IPS-18a (cell line): ENCODE measurements at regions not wholly inside any gene's neighbourhood (a gene's known extent, or its start where the extent isn't known, plus 50 kb on each side); places are given as distances from the start of the nearest gene placed in this dataset.

Source experiments
- H3K27ac ChIP-seq: one replicate; pipeline ENCODE4 v1.5.1; 2013; ENCODE audit warnings: low read length
- H3K27me3 ChIP-seq: one replicate; pipeline ENCODE4 v1.6.1; 2013; ENCODE audit warnings: mild to moderate bottlenecking, low read length; ENCODE audit not compliant: control insufficient read depth, insufficient read depth
- H3K36me3 ChIP-seq: one replicate; pipeline ENCODE4 v1.6.1; 2013; ENCODE audit warnings: low read depth, low read length; ENCODE audit not compliant: control insufficient read depth
- H3K4me1 ChIP-seq: one replicate; pipeline ENCODE4 v1.6.1; 2013; ENCODE audit warnings: low read depth, low read length; ENCODE audit not compliant: control insufficient read depth
- H3K4me3 ChIP-seq: one replicate; pipeline ENCODE4 v1.5.1; 2013; ENCODE audit warnings: low read length
- H3K9ac ChIP-seq: one replicate; pipeline ENCODE4 v1.6.1; 2013; ENCODE audit warnings: mild to moderate bottlenecking, low read length, moderate library complexity
- H3K9me3 ChIP-seq: one replicate; pipeline ENCODE4 v1.6.1; 2013; ENCODE audit warnings: low read depth, low read length; ENCODE audit not compliant: control insufficient read depth

DNA sequence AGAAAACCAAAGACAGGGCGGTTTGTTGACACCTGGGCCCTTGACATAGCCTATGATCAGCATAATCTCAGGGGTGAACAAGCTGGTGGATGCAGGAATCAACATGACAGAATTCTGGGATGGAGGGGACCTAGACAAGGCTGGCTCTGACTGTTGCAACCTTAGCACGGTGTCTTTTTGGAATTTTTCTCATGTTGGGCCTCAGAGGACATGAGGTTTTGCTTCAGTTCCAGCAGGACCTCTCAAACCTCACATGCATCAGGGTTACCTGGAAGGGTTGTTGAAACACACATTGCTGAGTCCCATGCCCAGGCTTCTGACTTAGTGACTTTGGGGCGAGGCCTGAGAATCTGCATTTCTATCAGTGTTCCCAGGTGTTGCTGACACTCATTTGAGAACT lies 345.6 kb upstream of the B3GAT1 start:
- no peaks in the 10 kb centered on the region for H3K36me3 ChIP-seq
- H3K9ac ChIP-seq = no peak overlapping the region
- no peak overlapping the region for H3K4me3 ChIP-seq
- no peaks in the 10 kb centered on the region for H3K4me1 ChIP-seq
- H3K27ac ChIP-seq = no peak overlapping the region
- H3K27me3 ChIP-seq = no peaks in the 10 kb centered on the region
- H3K9me3 ChIP-seq = no peaks in the 10 kb centered on the region

DNA sequence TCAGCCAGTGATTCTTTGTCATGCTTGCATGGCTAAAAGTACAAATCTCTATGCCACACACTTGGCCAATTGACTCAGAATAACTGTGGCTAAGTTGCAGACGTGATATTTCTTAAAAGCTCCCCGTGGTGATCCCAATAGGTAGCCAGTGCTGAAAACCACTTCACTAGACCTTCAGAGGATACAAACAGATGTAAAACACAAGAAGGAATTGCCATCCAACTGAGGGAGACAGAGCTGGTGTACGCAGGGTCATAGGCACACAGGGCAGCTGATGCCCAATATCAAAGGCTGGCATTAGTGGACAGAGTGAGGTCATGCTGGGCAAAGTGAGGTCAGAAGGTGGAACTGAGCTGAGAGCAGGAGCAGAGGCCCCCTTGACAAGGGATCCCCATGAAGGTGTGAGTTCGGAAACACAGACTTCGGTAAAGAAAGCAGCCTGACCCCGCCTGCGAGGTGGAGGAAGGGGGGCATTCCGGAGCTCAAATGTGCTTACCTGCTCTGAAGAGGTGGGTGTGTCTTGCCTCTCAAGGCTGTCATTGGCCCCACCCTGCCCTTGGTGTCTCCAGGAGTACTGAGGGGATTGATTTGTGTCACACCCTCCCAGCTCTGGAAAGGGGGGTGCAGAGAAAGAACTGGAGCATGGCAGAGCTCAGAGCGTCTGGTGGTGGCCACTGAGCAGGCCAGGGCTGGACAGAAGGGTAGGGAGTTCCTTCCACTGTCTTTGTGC lies 344.9 kb upstream of the B3GAT1 start:
- Histone ChIP-seq H3K27me3 (no peaks in the 10 kb centered on the region), H3K27ac (no peak overlapping the region), H3K9ac (no peak overlapping the region), H3K4me3 (no peak overlapping the region), H3K4me1 (no peaks in the 10 kb centered on the region), H3K36me3 (no peaks in the 10 kb centered on the region), H3K9me3 (no peaks in the 10 kb centered on the region)

DNA sequence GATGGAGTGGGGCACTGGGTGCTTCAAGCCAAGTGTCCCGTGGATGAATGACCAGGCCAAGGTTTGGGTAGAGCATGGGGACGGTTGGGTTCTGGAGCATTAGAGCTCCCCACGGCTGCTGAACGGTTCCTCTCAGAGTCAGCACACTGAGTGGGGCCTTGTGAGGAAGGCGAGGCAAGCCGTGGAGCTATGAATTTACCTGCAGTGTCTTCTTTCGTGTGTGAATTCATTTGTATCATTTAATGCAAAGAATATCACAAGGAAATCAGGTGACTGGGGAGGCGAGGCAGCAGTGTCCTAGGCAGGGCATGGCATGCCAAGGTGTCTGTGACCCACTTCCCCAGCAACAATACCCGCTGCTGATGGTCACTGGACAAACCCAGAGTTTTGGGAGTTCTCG lies 343.5 kb upstream of the B3GAT1 start:
- Histone ChIP-seq H3K9me3 (no peaks in the 10 kb centered on the region), H3K9ac (no peak overlapping the region), H3K27me3 (no peaks in the 10 kb centered on the region), H3K4me1 (no peaks in the 10 kb centered on the region), H3K27ac (no peak overlapping the region), H3K4me3 (no peak overlapping the region), H3K36me3 (no peaks in the 10 kb centered on the region)

DNA sequence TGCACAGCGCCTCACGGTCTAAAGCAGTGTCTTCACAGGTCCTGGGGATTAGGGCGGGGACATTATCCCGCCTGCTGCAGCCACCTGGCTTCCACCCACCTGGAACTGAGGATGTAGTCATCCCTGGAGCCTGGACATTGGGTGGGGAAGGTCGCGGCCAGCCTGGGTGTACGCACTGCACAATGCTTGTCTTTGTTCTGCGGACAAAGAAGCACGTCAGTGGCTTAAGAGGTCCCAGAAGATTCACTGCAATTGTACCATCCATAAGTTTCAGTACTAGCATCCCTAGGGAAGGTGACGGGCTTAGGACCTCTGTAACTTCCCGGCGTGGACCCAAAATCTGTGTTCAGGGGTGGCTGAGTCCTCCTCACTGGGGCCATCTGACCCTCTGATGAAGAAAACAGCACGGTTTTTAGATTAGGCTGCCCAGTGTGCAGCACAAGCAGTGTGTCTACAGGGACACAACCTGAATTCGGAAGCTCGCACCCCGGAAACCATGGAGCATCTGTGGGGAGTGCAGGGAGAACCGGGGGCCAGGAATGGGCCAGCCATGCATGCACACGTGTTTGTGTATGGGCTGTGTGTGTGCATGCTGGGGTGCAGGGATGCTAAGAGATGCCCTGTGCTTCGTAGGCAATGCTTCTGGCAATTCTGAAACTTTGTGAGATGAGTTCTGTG lies 342.6 kb upstream of the B3GAT1 start:
- Histone ChIP-seq H3K27me3 (no peaks in the 10 kb centered on the region), H3K4me3 (no peak overlapping the region), H3K9ac (no peak overlapping the region), H3K9me3 (no peaks in the 10 kb centered on the region), H3K36me3 (no peaks in the 10 kb centered on the region), H3K4me1 (peaks cover 1% of the 10 kb centered on the region), H3K27ac (no peak overlapping the region)

- Histone ChIP-seq H3K4me1 (peaks cover 6% of the 10 kb centered on the region), H3K27ac (no peak overlapping the region), H3K36me3 (no peaks in the 10 kb centered on the region), H3K9ac (no peak overlapping the region), H3K4me3 (no peak overlapping the region), H3K27me3 (no peaks in the 10 kb centered on the region), H3K9me3 (no peaks in the 10 kb centered on the region)
These were observed 341.9 kb upstream of the B3GAT1 start for GRCh38 chr11:134753771-134754520.

DNA sequence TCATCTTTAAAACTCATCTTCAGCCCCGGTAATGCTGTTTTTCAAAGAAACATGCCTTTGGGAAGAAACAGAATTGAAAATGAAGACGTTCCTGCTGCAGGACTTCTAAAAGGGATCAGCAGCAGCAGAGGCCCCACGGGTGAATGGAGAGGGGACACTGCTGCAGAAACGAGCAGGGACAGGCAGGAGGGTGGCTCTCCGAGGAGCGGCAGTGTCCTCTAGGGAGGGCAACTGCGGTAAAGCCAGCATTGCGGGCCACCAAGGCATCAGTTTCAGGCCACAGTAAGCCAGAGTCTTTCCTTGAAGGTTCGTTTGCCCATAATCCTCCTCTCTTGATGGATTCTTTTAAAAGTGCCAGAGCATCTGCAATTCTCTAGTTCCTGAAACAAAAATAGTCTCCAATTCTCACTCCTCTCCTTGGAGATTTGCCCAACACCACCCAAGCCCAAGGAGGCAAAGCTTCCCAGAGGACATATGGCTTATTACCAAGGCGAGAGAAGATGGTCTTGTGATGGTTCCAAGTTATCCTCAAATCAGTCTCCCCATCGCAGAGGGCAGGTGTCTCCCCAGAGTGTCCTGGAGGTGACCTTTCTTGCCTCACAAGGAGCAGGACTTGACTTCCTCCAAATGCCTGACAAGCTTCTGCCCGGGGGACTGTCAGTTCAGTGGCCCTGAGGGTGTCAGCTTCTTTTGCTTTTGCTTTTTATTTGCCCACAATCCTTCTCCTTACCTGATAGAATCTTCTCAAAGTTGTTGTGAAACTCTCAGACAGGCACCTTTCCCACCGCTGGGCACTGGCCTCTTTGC lies 341.1 kb upstream of the B3GAT1 start:
- no peak overlapping the region for H3K9ac ChIP-seq
- no peaks in the 10 kb centered on the region for H3K27me3 ChIP-seq
- peaks cover 4% of the 10 kb centered on the region for H3K9me3 ChIP-seq
- peaks cover 6% of the 10 kb centered on the region for H3K4me1 ChIP-seq
- H3K4me3 ChIP-seq = no peak overlapping the region
- H3K36me3 ChIP-seq = no peaks in the 10 kb centered on the region
- no peak overlapping the region for H3K27ac ChIP-seq

DNA sequence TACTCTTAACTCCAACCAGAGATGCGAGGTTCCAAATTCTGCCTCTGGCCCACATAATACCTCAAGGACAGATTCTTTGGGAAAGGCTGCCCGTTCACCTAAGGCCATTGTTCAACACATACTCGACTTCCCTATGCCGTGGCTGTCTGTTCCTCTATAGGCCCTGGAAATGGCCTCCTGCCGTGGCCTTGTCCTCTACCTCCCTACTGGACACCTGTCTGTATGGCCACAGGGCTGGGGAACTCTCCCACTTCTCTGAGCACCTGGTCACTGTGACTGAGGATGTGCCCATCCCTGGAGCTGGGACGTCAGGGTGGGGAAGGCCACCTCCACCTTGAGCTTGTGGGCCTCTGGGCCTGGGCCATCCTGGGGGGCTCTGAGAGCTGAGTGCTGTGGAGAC lies 340.5 kb upstream of the B3GAT1 start:
- Histone ChIP-seq H3K9me3 (peaks cover 7% of the 10 kb centered on the region), H3K36me3 (no peaks in the 10 kb centered on the region), H3K27me3 (no peaks in the 10 kb centered on the region), H3K4me1 (peaks cover 6% of the 10 kb centered on the region), H3K27ac (no peak overlapping the region), H3K9ac (no peak overlapping the region), H3K4me3 (no peak overlapping the region)

DNA sequence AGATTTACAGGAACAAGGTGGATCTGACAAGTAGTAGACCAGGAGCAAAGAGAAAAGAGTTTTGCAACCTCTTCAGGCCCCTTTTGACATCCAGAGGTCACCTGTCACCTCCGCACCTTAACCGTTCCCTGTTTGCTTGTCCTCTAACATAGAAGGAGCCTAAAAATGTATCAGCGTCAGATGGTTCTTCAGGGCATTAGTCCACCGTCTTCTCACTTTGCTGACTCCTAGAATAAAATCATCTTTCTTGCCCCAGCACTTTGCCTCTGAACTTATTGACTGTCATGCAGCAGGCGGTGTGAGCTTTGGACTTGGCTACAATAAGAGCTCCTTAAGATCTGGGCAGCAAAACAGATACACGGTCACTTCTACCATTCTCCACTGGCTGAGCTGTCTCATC lies 339.7 kb upstream of the B3GAT1 start:
- no peaks in the 10 kb centered on the region for H3K36me3 ChIP-seq
- peaks cover 6% of the 10 kb centered on the region for H3K4me1 ChIP-seq
- H3K9me3 ChIP-seq = peaks cover 7% of the 10 kb centered on the region
- no peak overlapping the region for H3K27ac ChIP-seq
- no peak overlapping the region for H3K9ac ChIP-seq
- no peak overlapping the region for H3K4me3 ChIP-seq
- H3K27me3 ChIP-seq = no peaks in the 10 kb centered on the region

GRCh38 chr11:134751031-134751585 lies 339.1 kb upstream of the B3GAT1 start:
- Histone ChIP-seq H3K9ac (no peak overlapping the region), H3K4me3 (no peak overlapping the region), H3K27me3 (no peaks in the 10 kb centered on the region), H3K36me3 (no peaks in the 10 kb centered on the region), H3K4me1 (peaks cover 6% of the 10 kb centered on the region), H3K27ac (no peak overlapping the region), H3K9me3 (peaks cover 7% of the 10 kb centered on the region)

GRCh38 chr11:134750619-134751018 lies 338.6 kb upstream of the B3GAT1 start:
- H3K4me1 ChIP-seq = peaks cover 6% of the 10 kb centered on the region
- H3K9ac ChIP-seq = no peak overlapping the region
- peaks cover 7% of the 10 kb centered on the region for H3K9me3 ChIP-seq
- no peak overlapping the region for H3K4me3 ChIP-seq
- no peaks in the 10 kb centered on the region for H3K27me3 ChIP-seq
- no peaks in the 10 kb centered on the region for H3K36me3 ChIP-seq
- H3K27ac ChIP-seq = no peak overlapping the region
